Kidney capillary endothelial cell (primary cell): ENCODE measurements at regions not wholly inside any gene's neighbourhood (a gene's known extent, or its start where the extent isn't known, plus 50 kb on each side); places are given as distances from the start of the nearest gene placed in this dataset.

Source experiments
- DNase-seq: peaks from one replicate; pipeline ENCODE4 v3.0.0-alpha.2; 2018; ENCODE audit warnings: low spot score

DNA sequence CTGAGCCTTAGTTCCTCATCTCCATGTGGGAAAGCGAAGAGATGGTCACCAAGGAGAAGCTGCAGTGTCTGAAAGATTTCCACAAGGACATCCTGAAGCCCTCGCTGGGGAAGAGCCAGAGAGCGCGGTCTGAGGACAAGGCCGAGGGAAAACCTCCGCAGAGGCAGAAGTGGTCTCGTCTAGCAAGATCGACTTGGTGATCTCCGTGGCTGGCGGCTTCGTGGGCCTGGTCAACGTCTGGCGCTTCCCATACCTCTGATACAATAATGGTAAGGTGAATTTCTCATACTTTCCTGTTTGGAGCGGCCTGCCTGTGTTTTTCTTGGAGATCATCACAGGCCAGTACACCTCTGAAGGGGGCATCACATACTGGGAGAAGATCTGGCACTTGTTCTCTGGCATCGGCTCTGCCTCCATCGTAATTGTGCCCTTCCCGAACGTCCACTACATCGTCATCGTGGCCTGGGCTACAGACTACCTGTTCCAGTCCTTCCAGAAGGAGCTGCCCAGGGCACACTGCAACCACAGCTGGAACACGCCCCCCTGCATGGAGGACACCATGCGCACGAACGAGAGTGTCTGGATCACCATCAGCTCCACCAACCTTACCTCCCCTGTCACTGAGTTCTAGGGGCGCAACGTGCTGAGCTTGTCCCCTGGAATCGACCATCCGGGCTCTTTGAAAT is 841.1 kb upstream of the TMPRSS15 start:
- no peak for DNase-seq

DNA sequence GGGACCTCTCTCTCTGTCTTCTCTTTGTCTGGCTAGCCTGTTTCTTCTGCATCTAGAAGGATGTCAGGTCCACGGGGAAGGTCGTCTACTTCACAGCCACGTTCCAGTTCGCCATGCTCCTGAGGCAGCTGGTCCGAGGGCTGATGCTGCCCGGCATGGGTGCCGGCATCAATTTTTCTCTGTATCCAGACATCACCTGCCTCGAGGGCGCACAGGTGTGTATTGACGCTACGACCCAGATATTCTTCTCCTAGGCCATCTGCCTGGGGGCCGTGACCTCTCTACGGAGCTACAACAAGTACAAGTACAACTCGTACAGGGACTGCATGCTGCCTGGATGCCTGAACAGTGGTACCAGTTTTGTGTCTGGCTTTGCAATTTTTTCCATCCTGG is 841.6 kb upstream of the TMPRSS15 start:
- no peak for DNase-seq

DNA sequence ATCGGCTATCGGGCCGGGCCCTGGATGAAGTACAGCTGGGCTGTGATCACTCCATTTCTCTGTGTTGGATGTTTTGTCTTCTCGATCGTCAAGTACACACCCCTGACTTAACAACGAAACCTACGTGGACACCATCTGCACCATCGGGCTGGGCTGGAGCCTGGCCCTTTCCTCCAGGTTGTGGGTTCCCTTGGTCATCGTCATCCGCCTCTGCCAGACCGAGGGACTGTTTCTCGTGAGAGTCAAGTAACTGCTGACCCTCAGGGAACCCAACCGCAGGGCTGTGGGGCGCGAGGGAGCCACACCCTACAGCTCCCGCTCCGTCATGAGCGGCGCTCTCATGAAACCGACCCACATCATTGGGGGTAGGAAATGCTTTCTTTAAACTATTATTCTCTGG is 842.4 kb upstream of the TMPRSS15 start:
- no peak for DNase-seq

DNA sequence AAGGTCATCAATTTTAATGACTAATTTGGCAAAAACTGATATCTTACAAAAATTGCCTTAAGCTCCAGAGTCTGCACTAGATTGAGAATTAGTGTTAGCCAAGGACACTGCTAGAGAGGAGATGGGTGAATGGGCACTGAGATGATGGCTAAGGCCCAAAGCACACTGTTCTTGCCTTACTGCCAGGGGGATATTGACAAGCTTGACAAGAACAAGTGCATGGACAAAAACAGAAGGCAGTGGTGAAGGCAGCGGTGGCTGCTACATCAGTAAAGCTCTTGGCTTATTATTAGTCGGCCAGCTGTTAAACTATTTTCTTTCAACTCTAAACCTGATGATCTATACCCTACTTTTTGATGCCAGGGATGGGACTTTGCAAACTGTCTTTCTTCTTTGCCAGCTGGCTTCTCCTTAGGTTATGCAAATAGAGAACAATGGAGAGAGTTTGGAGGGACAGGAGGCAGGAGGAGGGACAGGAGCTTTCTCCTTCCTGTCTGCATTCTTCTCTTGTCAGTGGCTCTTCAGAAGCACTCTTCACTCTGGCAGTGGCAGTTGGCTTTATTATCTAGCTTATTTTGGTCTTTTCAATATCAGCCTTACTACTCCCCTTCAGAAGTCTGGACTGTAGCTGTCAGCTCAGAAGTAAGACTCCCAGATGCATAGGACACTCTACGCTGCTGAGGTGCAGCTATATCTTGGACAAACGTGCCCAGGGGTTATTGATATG is 853.5 kb upstream of the TMPRSS15 start:
- no peak for DNase-seq

DNA sequence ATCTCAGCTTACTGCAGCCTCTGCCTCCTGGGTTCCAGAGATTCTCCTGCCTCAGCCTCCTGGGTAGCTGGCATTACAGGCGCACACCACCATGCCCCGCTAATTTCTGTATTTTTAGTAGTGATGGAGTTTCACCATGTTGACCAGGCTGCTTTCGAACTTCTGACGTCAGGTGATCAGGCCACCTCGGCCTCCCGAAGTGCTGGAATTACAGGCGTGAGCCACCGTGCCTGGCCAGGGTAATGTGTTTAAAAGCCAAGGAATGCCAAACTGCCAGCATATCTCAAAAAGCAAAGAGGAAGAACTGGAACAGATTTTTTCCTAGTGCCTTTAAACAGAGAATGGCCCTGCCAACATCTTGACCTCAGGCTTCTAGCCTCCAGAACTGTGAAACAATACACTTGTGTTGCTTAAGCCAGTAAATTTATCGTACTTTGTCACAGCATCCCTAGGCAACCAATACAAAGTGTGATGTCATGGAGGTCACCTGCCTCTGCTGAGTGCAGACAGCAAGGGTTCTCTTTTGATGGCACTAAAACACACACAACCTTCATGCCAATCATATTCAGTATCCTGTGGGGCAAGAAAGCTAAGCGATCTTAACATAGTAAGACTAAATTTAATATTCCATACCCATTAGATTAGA is 858.3 kb upstream of the TMPRSS15 start:
- no peak for DNase-seq

DNA sequence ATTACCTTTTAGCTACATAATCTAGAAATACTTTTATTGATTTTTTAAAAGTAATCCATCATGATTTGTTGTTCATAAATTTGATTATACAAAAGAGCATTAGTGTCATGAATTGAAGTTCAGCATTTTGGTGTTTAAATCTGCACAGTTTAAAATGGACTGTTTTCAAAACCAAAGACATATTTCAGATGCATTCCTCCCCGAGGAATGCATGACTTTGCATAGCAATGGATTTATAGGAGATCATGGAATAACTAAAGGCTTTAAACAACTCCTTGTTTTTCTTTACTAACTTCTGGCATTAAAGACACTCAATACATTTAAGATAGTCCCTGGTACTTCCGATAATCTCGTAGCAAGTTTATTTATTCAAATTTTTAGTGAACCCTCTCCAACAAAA is 863.1 kb upstream of the TMPRSS15 start:
- DNase-seq = no peak

DNA sequence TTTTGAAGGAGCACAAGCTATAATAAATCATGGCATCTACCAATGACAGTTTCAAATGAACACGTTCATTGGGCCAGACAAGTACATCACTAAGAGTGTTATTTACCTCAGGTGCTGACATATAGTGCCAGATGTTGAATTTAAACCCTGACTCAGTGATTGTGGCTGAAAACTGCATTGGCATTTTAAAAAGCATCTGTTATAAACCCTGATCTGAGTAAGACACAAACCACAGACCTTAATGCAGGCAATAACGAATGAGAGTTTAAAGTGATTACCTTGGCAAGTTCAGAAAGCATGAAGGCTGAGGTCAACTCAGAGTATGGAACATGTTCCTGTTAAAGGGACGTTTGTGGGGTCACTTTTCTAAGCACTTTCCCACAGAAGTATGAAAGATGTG is 865.1 kb upstream of the TMPRSS15 start:
- DNase-seq = no peak

DNA sequence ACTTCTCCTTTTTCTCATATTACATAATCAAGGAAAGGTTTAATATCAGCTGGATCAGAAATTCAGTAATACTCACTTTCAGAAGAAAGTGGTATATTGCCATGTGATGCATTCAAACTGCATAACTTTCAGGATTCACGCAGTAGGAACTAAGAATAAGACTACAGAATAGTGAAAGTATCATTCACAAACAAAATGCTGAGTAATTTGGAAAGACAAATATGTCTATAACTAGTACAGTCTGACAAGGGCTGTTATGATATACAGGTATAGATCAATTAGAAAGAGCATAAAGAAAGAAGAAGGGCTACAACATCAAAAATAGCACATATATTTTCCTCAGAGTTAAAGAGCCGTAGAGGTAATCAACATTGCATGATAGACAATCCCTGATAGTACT is 871.5 kb upstream of the TMPRSS15 start:
- DNase-seq = no peak

DNA sequence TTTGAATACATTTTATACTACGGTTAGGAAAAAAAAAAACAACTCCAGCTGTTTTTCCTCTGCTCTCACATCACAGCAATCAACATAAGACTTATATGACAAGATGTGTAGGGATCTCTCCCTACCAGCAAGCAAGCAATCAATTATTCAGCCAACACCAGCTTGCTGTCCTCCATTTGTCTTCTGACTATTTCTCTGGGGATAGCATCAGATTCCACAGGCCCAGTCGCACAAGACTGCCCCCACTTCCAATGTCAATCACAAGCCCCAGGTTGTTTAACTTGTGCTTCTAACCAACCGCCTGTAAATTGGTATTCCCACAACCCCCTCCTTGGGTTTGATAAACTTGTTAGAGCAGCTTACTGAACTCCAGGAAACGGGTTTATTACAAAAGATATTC is 873.1 kb upstream of the TMPRSS15 start:
- no peak for DNase-seq

DNA sequence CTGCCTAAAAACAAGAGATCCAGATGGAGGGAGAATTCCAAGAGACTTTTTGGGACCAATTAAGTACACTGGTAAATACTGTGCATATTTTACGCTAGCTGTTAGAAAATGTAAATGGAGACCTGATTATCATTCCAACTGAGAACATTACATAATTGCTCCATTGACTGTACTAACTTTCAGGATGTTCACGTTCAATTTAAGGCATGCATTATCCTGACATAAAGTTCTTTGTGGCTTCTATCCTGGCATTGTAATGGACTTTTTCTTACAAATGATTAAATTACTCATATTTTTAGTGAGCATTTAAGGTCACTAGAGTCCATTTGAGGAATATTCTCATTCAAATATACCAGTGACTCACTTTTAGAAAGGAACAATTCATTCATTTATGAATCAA is 883.3 kb upstream of the TMPRSS15 start:
- DNase-seq = no peak

DNA sequence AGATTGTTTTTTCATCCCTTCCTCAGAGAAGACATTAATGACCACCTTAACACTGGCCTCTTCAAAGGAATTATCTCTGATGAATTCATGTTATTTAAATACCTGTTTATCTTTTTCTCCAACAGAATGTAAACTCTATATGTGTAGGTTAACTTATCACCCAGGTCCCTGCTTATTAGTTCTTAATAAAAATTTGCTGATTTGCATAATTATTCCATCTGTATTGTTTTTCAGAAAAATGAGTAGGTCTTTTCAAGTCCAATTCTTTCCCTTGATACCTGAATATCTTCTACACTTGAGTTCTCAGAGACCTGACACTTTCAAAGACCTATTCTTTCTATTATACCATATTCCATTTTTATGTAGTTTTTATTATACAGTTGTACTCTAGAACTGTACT is 886.7 kb upstream of the TMPRSS15 start:
- no peak for DNase-seq

DNA sequence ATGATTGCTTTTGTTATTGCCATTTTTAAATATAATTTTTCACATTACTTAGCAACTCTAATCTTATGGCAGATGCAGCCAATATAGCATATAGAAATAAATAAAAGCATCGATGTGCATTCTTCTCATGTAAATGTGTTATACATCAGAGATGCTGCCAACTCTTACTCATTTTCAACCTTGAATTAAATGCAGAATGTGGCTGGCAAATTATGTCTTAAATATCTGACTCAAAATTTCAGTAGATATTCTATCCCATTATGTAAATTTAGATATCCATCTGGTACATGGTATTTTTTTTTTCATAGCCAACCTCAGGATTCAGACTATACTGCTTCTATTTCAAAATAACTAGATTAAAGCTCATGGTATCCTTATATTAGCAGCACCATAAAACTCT is 916.7 kb upstream of the TMPRSS15 start:
- DNase-seq = no peak

DNA sequence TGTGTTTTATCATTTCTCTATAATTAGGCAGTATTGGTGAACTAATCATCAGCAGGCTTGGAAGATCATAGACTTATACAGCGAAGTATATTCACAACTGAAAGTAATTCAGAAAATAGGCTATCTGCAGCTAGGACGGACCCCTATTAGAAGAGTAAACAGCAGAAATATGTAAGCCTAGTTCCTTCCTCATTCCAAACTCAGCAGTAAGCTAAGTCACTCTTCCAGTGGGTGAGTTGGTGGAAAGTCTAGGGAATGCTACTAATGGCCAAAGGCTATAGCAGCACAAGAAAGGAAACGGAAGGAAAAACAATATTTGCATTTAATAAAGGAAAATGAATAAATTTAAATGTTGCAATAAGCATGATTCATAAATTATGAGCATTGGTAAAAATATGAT is 918.1 kb upstream of the TMPRSS15 start:
- no peak for DNase-seq

DNA sequence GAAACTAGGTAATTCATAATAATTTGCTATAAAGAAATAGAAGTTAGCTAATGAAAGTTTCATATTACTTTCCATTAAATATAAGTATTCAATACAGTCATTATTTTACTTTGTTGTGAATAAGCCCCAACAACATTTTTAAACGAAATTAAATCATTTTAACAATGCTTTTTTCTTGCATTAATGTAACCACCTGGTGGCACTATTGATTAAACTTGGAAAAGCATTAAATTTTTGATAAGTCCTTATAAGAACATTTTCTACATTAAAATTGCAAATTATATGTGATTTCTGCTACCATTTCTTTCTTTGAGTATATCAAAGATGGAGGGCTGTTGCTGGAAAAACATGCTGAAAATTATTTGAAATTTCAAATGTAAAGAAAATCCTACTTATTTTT is 918.8 kb upstream of the TMPRSS15 start:
- DNase-seq = no peak

DNA sequence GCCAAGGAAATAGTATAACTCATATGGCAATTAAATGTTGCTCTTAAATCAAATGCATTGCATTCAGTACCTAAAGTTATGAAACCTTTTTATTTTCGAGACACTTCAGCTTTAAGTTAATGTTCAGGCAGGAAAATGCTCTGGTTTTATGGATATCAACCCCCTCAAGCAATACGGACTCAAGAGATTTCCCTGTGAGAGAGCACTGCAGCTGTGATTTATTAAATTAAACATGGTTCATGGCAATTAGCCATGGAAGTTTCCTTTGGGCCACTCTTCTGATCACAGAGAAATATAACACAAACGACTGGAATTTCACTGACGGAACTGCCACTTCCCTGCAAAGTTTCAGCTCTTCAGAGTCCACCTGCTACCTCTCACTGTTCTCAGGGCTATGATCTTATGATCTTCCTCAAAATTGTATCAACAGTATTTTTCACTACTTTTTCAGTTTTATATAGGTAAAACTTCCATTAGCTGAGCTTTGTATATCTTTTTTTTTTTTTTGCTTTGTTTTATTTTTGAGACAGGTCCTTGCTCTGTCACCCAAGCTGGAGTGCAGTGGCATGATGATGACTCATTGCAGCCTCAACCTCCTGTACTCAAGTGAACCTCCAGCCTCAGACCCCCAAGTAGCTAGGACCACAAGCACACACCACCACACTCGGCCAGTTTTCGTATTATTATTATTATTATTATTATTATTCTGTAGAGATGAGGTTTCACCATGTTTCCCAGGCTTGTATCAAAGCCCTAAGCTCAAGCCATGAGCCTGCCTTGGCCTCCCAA is 923.1 kb upstream of the TMPRSS15 start:
- no peak for DNase-seq

DNA sequence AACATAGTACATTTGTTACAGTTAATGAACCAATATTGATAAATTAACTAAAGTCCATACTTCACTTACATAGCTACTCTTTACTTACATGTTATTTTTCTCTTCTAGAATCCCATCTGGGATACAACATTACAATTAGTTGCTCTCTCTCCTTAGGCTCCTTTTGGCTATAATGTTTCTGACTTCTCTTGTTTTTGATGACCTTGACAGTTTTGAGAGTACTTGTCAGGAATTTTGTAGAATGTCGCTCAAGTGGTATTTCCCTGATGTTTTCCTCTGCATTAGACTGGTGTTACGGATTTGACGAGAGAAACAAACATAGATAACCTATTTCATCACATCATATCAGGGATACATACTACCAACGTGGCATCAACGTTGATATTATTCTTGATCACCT is 925.4 kb upstream of the TMPRSS15 start:
- no peak for DNase-seq

DNA sequence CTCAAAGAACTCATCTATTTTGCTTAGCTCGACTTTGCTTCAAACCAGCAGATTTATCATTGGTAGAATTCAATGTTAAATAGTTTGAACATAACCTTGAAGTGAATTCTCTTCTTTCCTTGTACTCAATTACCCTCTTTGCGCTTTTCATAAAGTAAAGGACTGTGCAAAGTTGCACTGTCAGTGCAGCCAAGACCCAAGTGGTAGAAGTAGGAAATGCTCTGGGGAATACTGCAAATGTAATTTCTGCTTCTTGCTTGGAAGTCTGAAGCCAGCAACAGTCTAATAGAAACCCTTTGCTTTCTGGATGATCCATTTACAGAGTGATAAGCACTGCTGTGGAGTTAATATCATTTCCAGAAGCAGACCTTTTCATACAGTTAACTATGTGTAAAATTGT is 936.7 kb upstream of the TMPRSS15 start:
- no peak for DNase-seq

DNA sequence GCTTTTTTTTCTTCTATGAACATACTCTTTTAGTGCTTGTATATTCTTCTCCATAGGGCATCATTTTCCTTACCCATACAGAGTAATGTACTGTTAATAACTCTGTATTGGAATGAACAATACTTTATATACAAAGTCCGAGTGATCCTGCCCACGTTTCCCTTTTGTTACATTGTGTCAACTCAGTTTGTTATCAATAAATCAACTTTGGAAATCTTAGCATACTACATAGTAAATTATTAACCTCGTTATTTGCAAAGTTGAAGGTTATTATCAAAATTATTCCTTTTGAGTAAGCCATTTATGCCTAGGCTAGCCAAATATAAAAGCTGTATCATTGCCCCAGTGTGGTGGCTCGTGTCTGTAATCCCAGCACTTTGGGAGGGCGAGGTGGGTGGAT is 937.4 kb upstream of the TMPRSS15 start:
- no peak for DNase-seq

DNA sequence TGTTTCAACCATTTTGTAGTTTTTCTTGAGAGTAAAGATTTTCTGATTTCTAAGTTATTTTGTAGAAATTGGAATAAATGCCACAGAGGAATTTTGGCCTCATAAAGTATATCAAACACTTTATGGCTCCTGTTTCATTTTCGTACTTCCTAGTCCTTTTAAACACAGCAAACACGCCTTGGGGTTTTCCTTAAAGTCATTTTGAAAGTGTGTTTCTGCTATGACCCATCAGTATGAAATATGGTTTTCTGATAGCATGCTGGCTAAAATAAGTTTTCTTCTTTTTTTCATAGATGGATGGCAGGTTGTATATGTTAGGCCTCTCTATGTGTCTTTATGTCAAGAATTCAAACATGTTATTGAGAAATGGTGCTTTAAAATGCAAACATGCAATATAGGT is 940.1 kb upstream of the TMPRSS15 start:
- no peak for DNase-seq

DNA sequence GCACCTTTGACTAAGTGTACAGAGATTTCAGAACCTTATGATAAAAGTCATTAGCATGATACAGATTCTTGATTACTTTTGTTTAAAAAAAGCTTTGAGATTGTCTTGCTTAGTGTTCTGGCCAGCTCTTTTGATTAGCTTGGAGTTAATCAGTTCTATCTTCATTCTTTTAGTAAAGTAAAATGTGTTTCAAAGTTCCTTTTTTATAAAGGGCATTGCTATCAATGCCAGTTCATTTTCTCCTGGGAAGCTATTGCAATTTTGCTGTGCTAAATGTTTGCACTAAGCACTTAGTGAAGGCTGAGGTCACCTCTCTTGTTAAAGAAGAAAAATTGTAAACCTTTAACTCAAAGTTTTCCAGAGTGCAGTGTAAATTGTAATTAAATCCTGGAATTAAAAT is 946.7 kb upstream of the TMPRSS15 start:
- no peak for DNase-seq

DNA sequence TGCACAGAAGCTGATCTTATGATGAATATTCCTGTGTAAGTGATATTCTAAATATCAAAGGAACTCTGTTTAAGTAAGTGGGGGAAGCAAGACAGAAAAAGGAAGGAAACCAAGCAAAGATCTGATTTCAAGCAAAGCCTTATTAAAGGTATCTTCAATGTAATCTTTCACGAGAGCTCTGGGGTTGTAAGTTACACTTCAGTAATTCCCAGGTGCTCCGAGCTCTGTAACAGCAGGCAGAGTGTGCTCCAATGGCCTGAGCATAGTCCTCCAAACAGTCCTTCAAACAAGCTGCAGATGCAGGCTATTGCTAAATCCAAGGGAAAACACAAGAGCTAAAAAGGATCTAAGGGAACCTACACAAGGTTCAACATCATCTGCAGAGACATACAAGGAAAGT is 949.7 kb upstream of the TMPRSS15 start:
- DNase-seq = no peak

DNA sequence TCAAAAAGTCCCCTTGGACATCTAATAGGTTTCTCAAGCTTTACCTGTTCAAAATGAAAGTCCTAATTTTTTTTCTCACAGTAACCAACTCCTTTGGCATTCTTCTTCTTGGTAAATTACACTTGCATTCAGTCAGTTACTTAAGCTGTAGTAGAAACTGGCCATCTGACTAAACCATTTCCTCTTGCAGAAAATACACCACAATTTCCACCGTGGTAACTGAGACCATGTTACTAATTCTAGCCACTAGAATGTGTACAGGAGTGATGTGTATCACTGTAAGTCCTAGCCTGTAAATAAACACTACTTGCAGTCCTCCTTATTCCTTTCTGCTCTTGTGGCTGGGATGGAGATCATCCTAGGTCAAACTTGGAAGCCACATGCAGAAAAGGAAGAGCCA is 965.4 kb upstream of the TMPRSS15 start:
- no peak for DNase-seq

DNA sequence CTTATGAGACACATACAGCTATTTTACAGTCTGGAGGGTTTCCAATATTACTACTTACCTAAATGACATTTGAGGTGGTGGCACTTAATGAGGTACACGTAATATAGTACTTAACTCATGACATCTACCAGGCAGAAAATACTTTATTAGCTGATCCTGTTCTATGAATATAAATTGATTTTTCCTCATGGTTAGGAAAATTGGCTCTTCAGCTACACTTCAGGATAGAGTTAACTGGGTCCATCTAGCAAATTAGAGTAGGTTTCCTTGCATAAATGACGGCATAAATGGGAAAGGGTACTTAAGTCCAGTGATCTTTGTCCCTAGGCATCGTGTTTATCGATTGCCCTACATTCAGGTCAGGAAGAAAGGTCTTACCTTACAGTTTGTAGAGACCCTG is 988.8 kb upstream of the TMPRSS15 start:
- DNase-seq = no peak
